ENCODE measurements at regions not wholly inside any gene's neighbourhood (a gene's known extent, or its start where the extent isn't known, plus 50 kb on each side); places are given as distances from the start of the nearest gene placed in this dataset.
A peak's percentile ranks its signal among the peaks of the same experiment; 100 is the strongest.
"Not testable (repeated sequence)": the region's sequence is repeated elsewhere in the genome, so short reads cannot be mapped to it uniquely, and the experiment has no call there.

- no peak overlapping the region for H3K4me3 ChIP-seq (ENCODE audit: low read length in 3 of 3)
- H3K36me3 ChIP-seq (ENCODE audit: control insufficient read depth in 2 of 3, insufficient read depth in 3 of 3, low read length in 3 of 3) = no peaks in the 10 kb centered on the region
- H3K27ac ChIP-seq (ENCODE audit: low read depth in 2 of 2, low read length in 2 of 2) = no peak overlapping the region
- H3K9me3 ChIP-seq (ENCODE audit: control insufficient read depth in 2 of 3, insufficient read depth in 1 of 3, low read length in 3 of 3) = peaks cover 0 to 4% (median 3%) of the 10 kb centered on the region in 3 donors
- no peak for FAIRE-seq
- intact Hi-C loops (cut with DNase I) = no loop called here
- no peak for TF ChIP-seq CTCF (IDR thresholded peaks at IDR 0.05; ENCODE audit: borderline replicate concordance, extremely low read depth, insufficient read depth)
- H3K9ac ChIP-seq (ENCODE audit: low read length in 3 of 3) = no peak overlapping the region
- H3K4me1 ChIP-seq (ENCODE audit: control insufficient read depth in 2 of 3, insufficient read depth in 2 of 3, low read depth in 1 of 3, low read length in 3 of 3) = no peaks in the 10 kb centered on the region
- no peaks in the 10 kb centered on the region for H3K27me3 ChIP-seq (ENCODE audit: control insufficient read depth, insufficient read depth, low read length)
- peak in 3 of 5 donors; percentile 14 to 83 (median 46) for DNase-seq
Observed at GRCh38 chr4:181018913-181019312, 1224.3 kb upstream of the TENM3 start.

GRCh38 chr4:181020456-181020855, 1222.7 kb upstream of the TENM3 start:
- no peak overlapping the region for H3K27ac ChIP-seq (ENCODE audit: low read depth in 2 of 2, low read length in 2 of 2)
- DNase-seq = peak in 2 of 5 donors; percentile 48 to 81
- no peaks in the 10 kb centered on the region for H3K27me3 ChIP-seq (ENCODE audit: control insufficient read depth, insufficient read depth, low read length)
- H3K4me3 ChIP-seq (ENCODE audit: low read length in 3 of 3) = no peak overlapping the region
- FAIRE-seq = no peak
- no peaks in the 10 kb centered on the region for H3K36me3 ChIP-seq (ENCODE audit: control insufficient read depth in 2 of 3, insufficient read depth in 3 of 3, low read length in 3 of 3)
- no peaks in the 10 kb centered on the region for H3K4me1 ChIP-seq (ENCODE audit: control insufficient read depth in 2 of 3, insufficient read depth in 2 of 3, low read depth in 1 of 3, low read length in 3 of 3)
- H3K9ac ChIP-seq (ENCODE audit: low read length in 3 of 3) = no peak overlapping the region
- intact Hi-C loops (cut with DNase I) = no loop called here
- TF ChIP-seq CTCF (IDR thresholded peaks at IDR 0.05; ENCODE audit: borderline replicate concordance, extremely low read depth, insufficient read depth) = no peak
- no peaks in the 10 kb centered on the region for H3K9me3 ChIP-seq (ENCODE audit: control insufficient read depth in 2 of 3, insufficient read depth in 1 of 3, low read length in 3 of 3)

DNA sequence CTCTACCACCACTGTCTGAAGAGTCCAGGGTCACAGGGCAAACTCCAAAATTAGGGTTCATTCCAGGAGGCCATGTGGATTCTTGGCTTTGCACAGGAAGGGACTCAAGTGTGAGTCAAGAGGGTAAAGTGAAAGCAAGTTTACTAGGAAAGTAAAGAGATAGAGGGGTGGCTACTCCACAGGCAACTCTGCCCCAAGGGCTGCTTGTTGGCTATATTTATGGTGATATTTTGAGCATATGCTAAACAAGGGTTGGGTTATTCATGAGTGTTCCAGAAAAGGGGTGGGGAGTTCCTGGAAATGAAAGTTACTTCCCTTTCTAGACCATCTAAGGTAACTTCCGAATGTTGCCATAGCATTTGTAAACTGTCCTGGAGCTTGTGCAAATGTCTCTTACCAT, 1222.0 kb upstream of the TENM3 start:
- intact Hi-C loops (cut with DNase I) = no loop called here
- TF ChIP-seq CTCF (IDR thresholded peaks at IDR 0.05; ENCODE audit: borderline replicate concordance, extremely low read depth, insufficient read depth) = no peak
- Histone ChIP-seq H3K27me3 (ENCODE audit: control insufficient read depth, insufficient read depth, low read length) (no peaks in the 10 kb centered on the region), H3K9me3 (ENCODE audit: control insufficient read depth in 2 of 3, insufficient read depth in 1 of 3, low read length in 3 of 3) (peaks cover 0 to under 1% (median 0%) of the 10 kb centered on the region in 3 donors), H3K4me1 (ENCODE audit: control insufficient read depth in 2 of 3, insufficient read depth in 2 of 3, low read depth in 1 of 3, low read length in 3 of 3) (no peaks in the 10 kb centered on the region), H3K36me3 (ENCODE audit: control insufficient read depth in 2 of 3, insufficient read depth in 3 of 3, low read length in 3 of 3) (no peaks in the 10 kb centered on the region), H3K27ac (ENCODE audit: low read depth in 2 of 2, low read length in 2 of 2) (no peak overlapping the region), H3K4me3 (ENCODE audit: low read length in 3 of 3) (no peak overlapping the region), H3K9ac (ENCODE audit: low read length in 3 of 3) (no peak overlapping the region)
- no peak for DNase-seq
- no peak for FAIRE-seq

GRCh38 chr4:181030135-181030921, 1212.9 kb upstream of the TENM3 start:
- H3K27ac ChIP-seq (ENCODE audit: low read depth in 2 of 2, low read length in 2 of 2); H3K4me3 ChIP-seq (ENCODE audit: low read length in 3 of 3); H3K4me1 ChIP-seq (ENCODE audit: control insufficient read depth in 2 of 3, insufficient read depth in 2 of 3, low read depth in 1 of 3, low read length in 3 of 3); FAIRE-seq; H3K36me3 ChIP-seq (ENCODE audit: control insufficient read depth in 2 of 3, insufficient read depth in 3 of 3, low read length in 3 of 3); intact Hi-C loops (cut with DNase I); H3K9ac ChIP-seq (ENCODE audit: low read length in 3 of 3); H3K9me3 ChIP-seq (ENCODE audit: control insufficient read depth in 2 of 3, insufficient read depth in 1 of 3, low read length in 3 of 3); H3K27me3 ChIP-seq (ENCODE audit: control insufficient read depth, insufficient read depth, low read length); DNase-seq: not testable (repeated sequence)

Measured in kidney (tissue), 13 donors.